Right lobe of liver (tissue), 4 donors: ENCODE measurements at regions not wholly inside any gene's neighbourhood (a gene's known extent, or its start where the extent isn't known, plus 50 kb on each side); places are given as distances from the start of the nearest gene placed in this dataset.

Source experiments
- POLR2A ChIP-seq: fragments of 450-650 bp; IDR thresholded peaks from one replicate; pipeline ENCODE4 v1.6.1; 2017; ENCODE audit warnings: antibody characterized with exemption, mild to moderate bottlenecking
- TF ChIP-seq, protein P1 (sequence below), 4 donors: fragments of 200-600 bp in 3 of 4; fragments of 450-650 bp in 1 of 4; IDR thresholded peaks; one replicate each; pipeline versions ENCODE4 v1.5.1 to v1.8.0; 2016 to 2022; ENCODE audit warnings: antibody characterized with exemption in 4 of 4, mild to moderate bottlenecking in 2 of 4
- donor health status: DM: no; HTN: no; CAD: no.
- donor health status: DM: no; HTN: no; CAD: no.
- donor health status: DM: no; HTN: yes; CAD: no.

DNA sequence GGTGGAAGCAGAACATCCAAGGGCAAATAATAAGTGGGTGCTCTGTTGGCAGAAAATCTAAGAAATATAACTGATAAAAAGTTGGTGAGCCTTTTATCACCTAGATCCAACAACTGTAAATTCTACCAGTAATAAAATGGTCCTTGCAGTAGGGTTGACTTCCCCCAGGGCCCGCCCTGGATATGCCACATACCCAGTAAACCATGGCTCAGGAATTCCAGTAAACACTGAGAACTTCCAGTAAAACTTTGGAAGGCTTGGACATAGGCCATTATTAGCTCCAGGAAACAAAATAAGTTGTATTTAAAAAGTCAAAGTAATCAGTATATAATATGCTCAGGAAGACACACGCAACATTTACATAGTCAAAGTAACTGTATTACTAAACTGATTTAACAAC is 402.2 kb downstream of the BCAT1 start:
- TF ChIP-seq POLR2A, result no peak
- TF ChIP-seq, protein P1, sequence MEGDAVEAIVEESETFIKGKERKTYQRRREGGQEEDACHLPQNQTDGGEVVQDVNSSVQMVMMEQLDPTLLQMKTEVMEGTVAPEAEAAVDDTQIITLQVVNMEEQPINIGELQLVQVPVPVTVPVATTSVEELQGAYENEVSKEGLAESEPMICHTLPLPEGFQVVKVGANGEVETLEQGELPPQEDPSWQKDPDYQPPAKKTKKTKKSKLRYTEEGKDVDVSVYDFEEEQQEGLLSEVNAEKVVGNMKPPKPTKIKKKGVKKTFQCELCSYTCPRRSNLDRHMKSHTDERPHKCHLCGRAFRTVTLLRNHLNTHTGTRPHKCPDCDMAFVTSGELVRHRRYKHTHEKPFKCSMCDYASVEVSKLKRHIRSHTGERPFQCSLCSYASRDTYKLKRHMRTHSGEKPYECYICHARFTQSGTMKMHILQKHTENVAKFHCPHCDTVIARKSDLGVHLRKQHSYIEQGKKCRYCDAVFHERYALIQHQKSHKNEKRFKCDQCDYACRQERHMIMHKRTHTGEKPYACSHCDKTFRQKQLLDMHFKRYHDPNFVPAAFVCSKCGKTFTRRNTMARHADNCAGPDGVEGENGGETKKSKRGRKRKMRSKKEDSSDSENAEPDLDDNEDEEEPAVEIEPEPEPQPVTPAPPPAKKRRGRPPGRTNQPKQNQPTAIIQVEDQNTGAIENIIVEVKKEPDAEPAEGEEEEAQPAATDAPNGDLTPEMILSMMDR (IDR thresholded peaks at IDR 0.05), result no peak
